Mucosa of rectum (tissue), 2 donors: ENCODE measurements at regions not wholly inside any gene's neighbourhood (a gene's known extent, or its start where the extent isn't known, plus 50 kb on each side); places are given as distances from the start of the nearest gene placed in this dataset.
A peak's percentile ranks its signal among the peaks of the same experiment; 100 is the strongest.

ENCODE experiments used
- H3K27ac ChIP-seq, 2 donors: one replicate each; pipeline ENCODE4 v1.7.0; 2013; ENCODE audit warnings: inconsistent platforms in 2 of 2, low read depth in 2 of 2, low read length in 2 of 2
- H3K27me3 ChIP-seq, 2 donors: one replicate each; pipeline ENCODE4 v1.7.0; 2013; ENCODE audit warnings: low read length in 2 of 2; ENCODE audit not compliant: control insufficient read depth in 2 of 2, insufficient read depth in 2 of 2
- H3K36me3 ChIP-seq, 2 donors: one replicate each; pipeline ENCODE4 v1.7.0; 2013; ENCODE audit warnings: low read length in 2 of 2; ENCODE audit not compliant: control insufficient read depth in 2 of 2, insufficient read depth in 2 of 2
- H3K4me1 ChIP-seq, 2 donors: one replicate each; pipeline ENCODE4 v1.7.0; 2013; ENCODE audit warnings: low read length in 2 of 2, mild to moderate bottlenecking in 1 of 2; ENCODE audit not compliant: control insufficient read depth in 2 of 2, insufficient read depth in 2 of 2
- H3K4me3 ChIP-seq, 2 donors: one replicate each; pipeline ENCODE4 v1.7.0; 2013; ENCODE audit warnings: low read length in 2 of 2
- H3K9ac ChIP-seq, 2 donors: one replicate each; pipeline ENCODE4 v1.7.0; 2013; ENCODE audit warnings: low read length in 2 of 2, low read depth in 1 of 2, mild to moderate bottlenecking in 1 of 2
- H3K9me3 ChIP-seq, 2 donors: one replicate each; pipeline ENCODE4 v1.7.0; 2013; ENCODE audit warnings: low read length in 2 of 2; ENCODE audit not compliant: control insufficient read depth in 2 of 2
- donor health status: healthy.
- donor health status: Normal muscosa, but diverticular disease.

DNA sequence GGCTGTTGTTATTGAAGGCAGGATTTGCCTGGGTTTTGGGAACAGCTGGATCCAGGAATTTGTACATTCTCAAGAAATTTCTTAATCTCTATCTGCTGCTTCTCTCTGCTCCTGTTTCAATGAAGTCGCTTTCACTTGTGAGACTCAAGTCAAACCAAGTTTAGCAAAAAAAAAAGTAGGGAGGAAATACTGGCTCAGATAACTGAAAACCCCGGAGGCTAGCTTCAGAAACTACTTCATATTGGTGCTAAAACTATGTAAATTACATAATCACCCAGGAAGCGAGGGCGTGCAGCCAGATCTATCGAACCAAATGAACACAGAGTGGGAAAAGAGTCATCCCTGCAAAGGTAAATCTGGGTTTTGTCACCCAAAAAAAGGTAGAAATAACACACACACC is 68.3 kb upstream of the FICD start:
- H3K27me3 ChIP-seq = no peaks in the 10 kb centered on the region
- H3K9me3 ChIP-seq = no peaks in the 10 kb centered on the region
- H3K36me3 ChIP-seq = no peaks in the 10 kb centered on the region
- H3K27ac ChIP-seq = peak overlapping the region; percentile 44 to 57
- no peak overlapping the region for H3K9ac ChIP-seq
- no peak overlapping the region for H3K4me3 ChIP-seq
- no peaks in the 10 kb centered on the region for H3K4me1 ChIP-seq

GRCh38 chr12:108442910-108443309 is 72.2 kb upstream of the FICD start:
- H3K9me3 ChIP-seq = no peaks in the 10 kb centered on the region
- H3K27me3 ChIP-seq = no peaks in the 10 kb centered on the region
- H3K4me3 ChIP-seq = no peak overlapping the region
- no peaks in the 10 kb centered on the region for H3K4me1 ChIP-seq
- no peak overlapping the region for H3K9ac ChIP-seq
- H3K27ac ChIP-seq = no peak overlapping the region
- H3K36me3 ChIP-seq = no peaks in the 10 kb centered on the region

- Histone ChIP-seq H3K27ac (no peak overlapping the region), H3K4me3 (no peak overlapping the region), H3K9me3 (no peaks in the 10 kb centered on the region), H3K9ac (no peak overlapping the region), H3K27me3 (no peaks in the 10 kb centered on the region), H3K36me3 (no peaks in the 10 kb centered on the region), H3K4me1 (no peaks in the 10 kb centered on the region)
Observed at GRCh38 chr12:108442067-108442466, 73.0 kb upstream of the FICD start.

DNA sequence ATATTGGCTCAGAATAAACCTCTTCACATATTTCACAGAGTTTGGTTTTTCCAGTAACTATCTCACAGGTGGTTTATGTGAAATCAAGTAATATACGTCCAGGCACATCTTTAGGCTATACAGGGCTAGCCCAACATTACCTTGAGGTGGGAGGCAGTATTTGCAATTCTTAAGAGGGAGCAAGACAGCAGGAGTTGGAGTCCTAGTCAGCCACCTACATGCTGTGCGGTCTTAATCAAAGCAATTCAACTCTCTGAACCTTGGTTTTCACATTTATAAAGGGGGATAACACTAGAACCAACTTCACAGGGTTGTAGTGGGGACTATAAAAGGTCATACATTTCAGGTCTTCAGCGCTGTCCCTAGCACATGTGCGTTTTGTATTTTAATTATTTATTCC is 73.5 kb upstream of the FICD start:
- Histone ChIP-seq H3K36me3 (no peaks in the 10 kb centered on the region), H3K4me1 (no peaks in the 10 kb centered on the region), H3K27me3 (no peaks in the 10 kb centered on the region), H3K9ac (no peak overlapping the region), H3K27ac (no peak overlapping the region), H3K9me3 (no peaks in the 10 kb centered on the region), H3K4me3 (no peak overlapping the region)

- Histone ChIP-seq H3K9ac (no peak overlapping the region), H3K4me1 (no peaks in the 10 kb centered on the region), H3K9me3 (no peaks in the 10 kb centered on the region), H3K27ac (no peak overlapping the region), H3K4me3 (no peak overlapping the region), H3K27me3 (no peaks in the 10 kb centered on the region), H3K36me3 (no peaks in the 10 kb centered on the region)
Observed at GRCh38 chr12:108440736-108441135, 74.3 kb upstream of the FICD start.

- Histone ChIP-seq H3K9ac (no peak overlapping the region), H3K4me1 (no peaks in the 10 kb centered on the region), H3K9me3 (no peaks in the 10 kb centered on the region), H3K27ac (no peak overlapping the region), H3K4me3 (no peak overlapping the region), H3K27me3 (no peaks in the 10 kb centered on the region), H3K36me3 (no peaks in the 10 kb centered on the region)
Observed at GRCh38 chr12:108438667-108439066, 76.4 kb upstream of the FICD start.

DNA sequence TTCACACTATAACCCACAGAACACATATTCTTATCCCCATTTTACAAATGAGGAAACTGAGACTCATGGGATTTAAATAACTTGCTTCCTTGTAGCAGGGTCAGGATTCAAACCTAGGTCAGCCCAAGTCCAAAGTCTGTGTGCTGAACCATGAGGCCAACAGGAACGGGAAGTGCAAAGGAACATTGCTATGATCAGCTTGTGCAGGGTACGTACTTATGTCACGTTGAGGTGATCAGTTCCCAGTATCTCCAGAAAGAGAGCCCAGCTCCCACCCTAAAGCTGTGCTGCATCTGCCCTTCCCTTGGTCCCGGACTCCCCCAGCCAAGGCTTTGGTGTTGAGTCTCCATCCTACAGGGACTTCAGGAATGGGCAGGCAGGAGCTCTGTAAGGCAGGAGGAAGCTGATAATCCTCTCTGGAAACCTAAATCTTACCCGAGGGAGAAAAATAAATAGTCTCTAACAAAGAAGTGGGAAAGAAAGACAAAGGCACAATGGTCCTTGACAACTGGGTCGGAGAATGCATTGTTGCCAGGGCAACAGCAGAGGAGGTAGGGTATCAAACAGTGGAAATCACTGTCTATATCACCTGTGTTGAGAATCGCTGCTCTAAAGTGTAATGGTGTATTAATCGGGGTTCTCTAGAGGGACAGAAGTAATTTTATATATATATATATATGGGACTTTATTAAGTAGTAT is 82.5 kb upstream of the FICD start:
- H3K4me1 ChIP-seq = no peaks in the 10 kb centered on the region

DNA sequence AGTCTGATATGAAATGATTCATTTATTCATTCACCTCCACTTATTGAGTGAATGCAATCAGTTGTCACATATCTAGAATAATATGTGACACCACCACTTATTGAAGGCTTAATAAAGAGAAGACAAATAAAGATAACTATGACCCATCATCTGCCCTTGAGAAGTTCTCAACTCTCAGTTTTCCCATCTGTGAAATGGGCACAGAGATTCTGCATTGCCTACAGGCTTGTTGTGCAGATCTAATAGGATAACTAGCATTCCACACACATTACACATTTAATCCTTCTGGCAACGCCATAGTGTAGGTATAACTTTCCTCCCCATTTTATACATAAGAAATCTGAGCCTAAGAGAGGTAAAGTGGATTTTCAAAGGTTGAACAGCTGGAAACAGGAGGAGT is 84.2 kb upstream of the FICD start:
- no peak overlapping the region for H3K4me3 ChIP-seq
- no peak overlapping the region for H3K9ac ChIP-seq
- no peaks in the 10 kb centered on the region for H3K9me3 ChIP-seq
- peaks cover 0 to 2% of the 10 kb centered on the region in 2 donors for H3K27me3 ChIP-seq
- H3K4me1 ChIP-seq = no peaks in the 10 kb centered on the region
- no peaks in the 10 kb centered on the region for H3K36me3 ChIP-seq
- no peak overlapping the region for H3K27ac ChIP-seq

More for the DNA sequence above, 82.5 kb upstream of the FICD start:
- Histone ChIP-seq H3K4me3 (no peak overlapping the region), H3K27me3 (no peaks in the 10 kb centered on the region), H3K36me3 (no peaks in the 10 kb centered on the region), H3K9me3 (no peaks in the 10 kb centered on the region), H3K27ac (no peak overlapping the region), H3K9ac (no peak overlapping the region)

DNA sequence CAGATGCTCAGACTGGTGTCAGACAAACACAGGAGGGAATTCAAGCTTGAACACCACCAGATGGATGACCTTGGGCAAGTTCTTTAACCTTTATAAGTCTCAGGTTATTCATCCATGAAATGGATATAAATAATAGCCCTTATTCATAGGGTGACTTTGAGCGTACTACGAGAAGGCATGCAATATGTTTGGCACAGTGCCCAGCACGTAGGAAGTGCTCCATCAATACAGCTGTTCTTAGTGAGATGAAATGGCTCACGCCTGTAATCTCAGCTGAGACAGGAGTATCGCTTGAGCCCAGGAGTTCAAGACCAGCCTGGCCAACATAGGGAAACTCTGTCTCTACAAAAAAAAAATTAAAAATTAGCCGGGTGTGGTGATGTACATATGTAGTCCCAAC is 84.8 kb upstream of the FICD start:
- Histone ChIP-seq H3K9ac (no peak overlapping the region), H3K4me3 (no peak overlapping the region), H3K9me3 (no peaks in the 10 kb centered on the region), H3K27ac (no peak overlapping the region), H3K4me1 (no peaks in the 10 kb centered on the region), H3K27me3 (peaks cover 0 to 2% of the 10 kb centered on the region in 2 donors), H3K36me3 (no peaks in the 10 kb centered on the region)

DNA sequence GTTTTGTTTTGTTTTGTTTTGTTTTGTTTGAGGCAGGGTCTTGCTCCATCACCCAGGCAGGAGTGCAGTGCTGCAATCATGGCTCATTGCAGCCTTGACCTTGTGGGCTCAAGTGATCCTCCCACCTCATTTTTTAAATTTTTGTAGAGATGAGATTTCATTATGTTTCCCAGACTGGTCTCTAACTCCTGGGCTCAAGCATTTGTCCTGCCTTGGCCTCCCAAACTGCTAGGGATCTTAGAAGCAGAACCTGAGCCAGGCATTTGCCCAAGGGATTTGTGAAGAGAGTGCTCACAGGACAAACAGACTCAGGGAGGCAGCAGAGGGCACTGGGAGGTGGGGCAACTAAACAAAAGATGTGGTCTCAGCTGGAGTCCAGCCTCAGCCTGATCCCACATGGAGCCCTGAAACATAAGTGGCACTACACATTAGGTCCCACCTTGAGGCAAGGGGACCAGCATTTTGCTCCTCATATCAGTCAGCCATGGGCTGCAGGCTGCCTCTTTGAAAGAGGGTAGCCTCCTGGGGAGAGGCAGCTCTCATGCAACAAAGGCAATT is 86.2 kb upstream of the CMKLR1 start:
- H3K36me3 ChIP-seq = no peaks in the 10 kb centered on the region
- H3K9ac ChIP-seq = no peak overlapping the region
- H3K4me1 ChIP-seq = no peaks in the 10 kb centered on the region
- peaks cover 0 to 2% of the 10 kb centered on the region in 2 donors for H3K27me3 ChIP-seq
- no peak overlapping the region for H3K4me3 ChIP-seq
- H3K9me3 ChIP-seq = no peaks in the 10 kb centered on the region
- no peak overlapping the region for H3K27ac ChIP-seq
